Vagina (tissue), 2 donors: ENCODE measurements at regions not wholly inside any gene's neighbourhood (a gene's known extent, or its start where the extent isn't known, plus 50 kb on each side); places are given as distances from the start of the nearest gene placed in this dataset.

Experiments
- DNase-seq, 2 donors: peaks; one replicate each; pipeline ENCODE4 v3.0.0-alpha.2; 2017; ENCODE audit errors: extremely low spot score in 2 of 2
- H3K27ac ChIP-seq: fragments of 200-600 bp; sonication (generic); one replicate; pipeline ENCODE4 v1.5.1; 2019
- H3K27me3 ChIP-seq: fragments of 200-600 bp; sonication (generic); one replicate; pipeline ENCODE4 v1.5.1; 2019
- H3K36me3 ChIP-seq, 2 donors: fragments of 200-600 bp; sonication (generic); one replicate each; pipeline ENCODE4 v1.5.1; 2017 to 2019
- H3K4me1 ChIP-seq: fragments of 200-600 bp; sonication (generic); one replicate; pipeline ENCODE4 v1.5.1; 2019
- H3K4me3 ChIP-seq, 2 donors: fragments of 200-600 bp; sonication (generic); 1 replicate in 1 of 2; 2 replicates in 1 of 2; pipeline ENCODE4 v1.5.1; 2016 to 2019
- H3K9me3 ChIP-seq: fragments of 200-600 bp; sonication (generic); one replicate; pipeline ENCODE4 v1.5.1; 2019
- POLR2A ChIP-seq, 2 donors: fragments of 450-650 bp; IDR thresholded peaks; one replicate each; pipeline ENCODE4 v1.6.1; 2017; ENCODE audit warnings: antibody characterized with exemption in 2 of 2, mild to moderate bottlenecking in 2 of 2, moderate library complexity in 2 of 2
- POLR2AphosphoS5 ChIP-seq, 2 donors: sonication (generic); formaldehyde crosslinking; IDR thresholded peaks; one replicate each; pipeline ENCODE4 v1.9.0; 2017; ENCODE audit warnings: antibody characterized with exemption in 2 of 2, mild to moderate bottlenecking in 2 of 2, low read depth in 1 of 2; ENCODE audit not compliant: insufficient read depth in 1 of 2
- intact Hi-C: fragments of 100-400 bp; cut with DNase I; formaldehyde crosslinking; loops from one replicate; pipeline ENCODE4 v1.15.1; 2023
- TF ChIP-seq, protein P1 (sequence below), 3 experiments: fragments of 450-650 bp in 2 of 3; fragments of 200-600 bp in 1 of 3; sonication (generic) in 1 of 3; IDR thresholded peaks; one replicate each; pipeline ENCODE4 v1.5.1; 2017 to 2019; ENCODE audit warnings: antibody characterized with exemption in 3 of 3, mild to moderate bottlenecking in 2 of 3, moderate library complexity in 2 of 3

- no peaks in the 10 kb centered on the region for H3K9me3 ChIP-seq
- no peaks in the 10 kb centered on the region for H3K36me3 ChIP-seq
- H3K4me1 ChIP-seq, result peaks cover 23% of the 10 kb centered on the region
- H3K4me3 ChIP-seq, result no peak overlapping the region
- H3K27me3 ChIP-seq, result no peaks in the 10 kb centered on the region
- intact Hi-C loops, result loop anchor here (10.0 kb wide), 1 partner anchor 515 kb away; no protein-coding TSS in a partner anchor
- H3K27ac ChIP-seq, result no peak overlapping the region
- TF ChIP-seq POLR2AphosphoS5 (IDR thresholded peaks at IDR 0.05; ENCODE audit: insufficient read depth in 1 of 2, low read depth in 1 of 2) (no peak), POLR2A (IDR thresholded peaks at IDR 0.05) (no peak)
- TF ChIP-seq, protein P1, sequence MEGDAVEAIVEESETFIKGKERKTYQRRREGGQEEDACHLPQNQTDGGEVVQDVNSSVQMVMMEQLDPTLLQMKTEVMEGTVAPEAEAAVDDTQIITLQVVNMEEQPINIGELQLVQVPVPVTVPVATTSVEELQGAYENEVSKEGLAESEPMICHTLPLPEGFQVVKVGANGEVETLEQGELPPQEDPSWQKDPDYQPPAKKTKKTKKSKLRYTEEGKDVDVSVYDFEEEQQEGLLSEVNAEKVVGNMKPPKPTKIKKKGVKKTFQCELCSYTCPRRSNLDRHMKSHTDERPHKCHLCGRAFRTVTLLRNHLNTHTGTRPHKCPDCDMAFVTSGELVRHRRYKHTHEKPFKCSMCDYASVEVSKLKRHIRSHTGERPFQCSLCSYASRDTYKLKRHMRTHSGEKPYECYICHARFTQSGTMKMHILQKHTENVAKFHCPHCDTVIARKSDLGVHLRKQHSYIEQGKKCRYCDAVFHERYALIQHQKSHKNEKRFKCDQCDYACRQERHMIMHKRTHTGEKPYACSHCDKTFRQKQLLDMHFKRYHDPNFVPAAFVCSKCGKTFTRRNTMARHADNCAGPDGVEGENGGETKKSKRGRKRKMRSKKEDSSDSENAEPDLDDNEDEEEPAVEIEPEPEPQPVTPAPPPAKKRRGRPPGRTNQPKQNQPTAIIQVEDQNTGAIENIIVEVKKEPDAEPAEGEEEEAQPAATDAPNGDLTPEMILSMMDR (IDR thresholded peaks at IDR 0.05), result no peak
- no peak for DNase-seq
Measured at GRCh38 chr10:63719226-63719856, 198.1 kb downstream of the REEP3 start.

- Histone ChIP-seq H3K27me3 (no peaks in the 10 kb centered on the region), H3K4me3 (no peak overlapping the region), H3K27ac (peak overlapping the region; percentile 55), H3K9me3 (no peaks in the 10 kb centered on the region), H3K4me1 (peaks cover 23% of the 10 kb centered on the region), H3K36me3 (no peaks in the 10 kb centered on the region)
- DNase-seq, result no peak
- TF ChIP-seq POLR2AphosphoS5 (IDR thresholded peaks at IDR 0.05; ENCODE audit: insufficient read depth in 1 of 2, low read depth in 1 of 2) (peak in 1 of 2 donors; percentile 60), POLR2A (IDR thresholded peaks at IDR 0.05) (no peak)
- TF ChIP-seq, protein P1 (IDR thresholded peaks at IDR 0.05), result peak; percentile 88 to 97 (median 96)
- intact Hi-C loops, result no loop called here
Measured at GRCh38 chr10:63720072-63720537, 198.9 kb downstream of the REEP3 start.

DNA sequence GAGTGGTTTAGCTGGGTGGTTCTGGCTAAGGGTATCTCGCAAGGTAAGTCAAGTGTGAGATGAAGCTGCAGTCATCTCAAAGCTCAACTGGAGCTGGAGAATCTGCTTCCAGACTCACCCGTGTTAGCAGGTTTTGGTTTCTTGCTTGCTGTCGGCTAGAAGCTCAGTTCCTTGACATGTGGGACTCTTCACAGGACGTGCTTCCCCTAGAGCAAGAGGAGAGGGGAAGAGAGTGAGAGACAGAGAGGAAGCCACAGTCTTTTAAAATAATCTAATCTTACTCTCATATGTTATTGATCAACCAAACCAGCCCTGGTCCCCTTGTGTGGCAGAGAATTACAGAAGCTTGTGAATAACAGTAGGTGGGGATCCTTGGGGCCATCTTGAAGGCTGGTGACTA, 199.5 kb downstream of the REEP3 start:
- DNase-seq, result no peak
- H3K36me3 ChIP-seq, result no peaks in the 10 kb centered on the region
- no peaks in the 10 kb centered on the region for H3K9me3 ChIP-seq
- TF ChIP-seq POLR2A (IDR thresholded peaks at IDR 0.05) (no peak), POLR2AphosphoS5 (IDR thresholded peaks at IDR 0.05; ENCODE audit: insufficient read depth in 1 of 2, low read depth in 1 of 2) (no peak)
- TF ChIP-seq, protein P1 (IDR thresholded peaks at IDR 0.05), result no peak
- H3K4me1 ChIP-seq, result peaks cover 23% of the 10 kb centered on the region
- H3K27ac ChIP-seq, result peak overlapping the region; percentile 55
- no peaks in the 10 kb centered on the region for H3K27me3 ChIP-seq
- intact Hi-C loops, result no loop called here
- no peak overlapping the region for H3K4me3 ChIP-seq

DNA sequence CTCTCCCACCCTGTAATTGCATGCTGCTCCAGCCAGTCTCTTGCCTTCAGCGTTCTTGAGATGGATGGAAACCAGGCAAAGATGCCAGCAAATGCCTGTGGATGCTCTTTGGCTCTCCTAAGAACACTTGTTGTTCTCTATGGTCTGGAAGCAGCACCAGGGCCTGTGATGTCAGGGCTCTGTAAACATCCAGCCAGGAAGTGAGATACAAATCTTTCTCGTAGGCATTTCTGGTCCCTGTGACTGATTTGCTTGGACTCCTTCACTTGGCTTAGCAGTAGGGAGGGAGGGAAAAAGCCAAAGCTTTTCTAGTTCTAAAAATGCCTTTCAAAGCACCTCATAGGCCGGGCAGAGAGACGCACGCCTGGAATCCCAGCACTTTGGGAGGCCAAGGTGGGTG, 201.3 kb downstream of the REEP3 start:
- no peaks in the 10 kb centered on the region for H3K9me3 ChIP-seq
- no peaks in the 10 kb centered on the region for H3K27me3 ChIP-seq
- no peaks in the 10 kb centered on the region for H3K36me3 ChIP-seq
- intact Hi-C loops, result no loop called here
- DNase-seq, result no peak
- TF ChIP-seq, protein P1 (IDR thresholded peaks at IDR 0.05), result no peak
- peak; percentile 16 to 20 for TF ChIP-seq POLR2AphosphoS5 (IDR thresholded peaks at IDR 0.05; ENCODE audit: insufficient read depth in 1 of 2, low read depth in 1 of 2)
- H3K27ac ChIP-seq, result peak overlapping the region; percentile 5
- no peak overlapping the region for H3K4me3 ChIP-seq
- peaks cover 23% of the 10 kb centered on the region for H3K4me1 ChIP-seq

DNA sequence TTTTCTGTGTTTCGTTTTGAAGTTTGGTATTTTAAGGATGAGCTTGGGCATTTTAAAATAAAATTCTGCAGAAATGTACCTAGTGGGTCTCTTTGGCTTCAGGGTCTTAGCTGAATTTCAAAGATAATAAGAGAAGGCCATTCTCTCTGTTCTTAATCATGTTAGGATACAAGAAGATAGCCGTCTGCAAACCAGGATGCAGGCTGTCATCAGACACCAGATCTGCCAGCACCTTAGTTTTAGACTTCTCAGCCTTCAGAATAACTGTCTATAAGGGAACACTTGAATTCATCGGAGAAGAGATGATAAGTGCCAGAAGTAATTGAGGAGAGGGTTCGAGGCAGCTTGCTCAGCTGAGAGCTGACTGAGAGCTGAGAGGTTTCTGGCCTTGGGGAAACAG, 202.1 kb downstream of the REEP3 start:
- DNase-seq, result no peak
- TF ChIP-seq, protein P1 (IDR thresholded peaks at IDR 0.05), result no peak
- no peaks in the 10 kb centered on the region for H3K9me3 ChIP-seq
- no peaks in the 10 kb centered on the region for H3K36me3 ChIP-seq
- peaks cover 23% of the 10 kb centered on the region for H3K4me1 ChIP-seq
- H3K27me3 ChIP-seq, result no peaks in the 10 kb centered on the region
- no peak overlapping the region for H3K4me3 ChIP-seq
- peak overlapping the region; percentile 35 for H3K27ac ChIP-seq
- intact Hi-C loops, result no loop called here
